ENCODE measurements at regions not wholly inside any gene's neighbourhood (a gene's known extent, or its start where the extent isn't known, plus 50 kb on each side); places are given as distances from the start of the nearest gene placed in this dataset.
"Not testable (repeated sequence)": the region's sequence is repeated elsewhere in the genome, so short reads cannot be mapped to it uniquely, and the experiment has no call there.

- TF ChIP-seq CTCF, POLR2A (IDR thresholded peaks at IDR 0.05): not testable (repeated sequence)
Observed at GRCh38 chr11:21659377-21659776, 533.5 kb upstream of the ANO5 start.
